HFF-Myc (cell line): ENCODE measurements at regions not wholly inside any gene's neighbourhood (a gene's known extent, or its start where the extent isn't known, plus 50 kb on each side); places are given as distances from the start of the nearest gene placed in this dataset.

ENCODE experiments used
- DNase-seq: peaks from one replicate; pipeline ENCODE4 v3.0.0-alpha.2; 2011; ENCODE audit warnings: low read depth; ENCODE audit errors: extremely low read depth
- H3K4me3 ChIP-seq: replicated peaks from 2 replicates; pipeline ENCODE4 v1.5.1; 2011; ENCODE audit warnings: low read depth, mild to moderate bottlenecking, control low read depth, low read length
- CTCF ChIP-seq: IDR thresholded peaks from 2 replicates; pipeline ENCODE4 v1.5.1; 2012; ENCODE audit warnings: mild to moderate bottlenecking, low read depth, low read length, control low read depth; ENCODE audit errors: missing control alignments

GRCh38 chr3:25313286-25313685 lies 114.8 kb upstream of the RARB start:
- no peak overlapping the region for H3K4me3 ChIP-seq
- no peak for TF ChIP-seq CTCF
- DNase-seq = no peak

GRCh38 chr3:25324954-25325655 lies 103.0 kb upstream of the RARB start:
- TF ChIP-seq CTCF = no peak
- DNase-seq = no peak
- H3K4me3 ChIP-seq = no peak overlapping the region

DNA sequence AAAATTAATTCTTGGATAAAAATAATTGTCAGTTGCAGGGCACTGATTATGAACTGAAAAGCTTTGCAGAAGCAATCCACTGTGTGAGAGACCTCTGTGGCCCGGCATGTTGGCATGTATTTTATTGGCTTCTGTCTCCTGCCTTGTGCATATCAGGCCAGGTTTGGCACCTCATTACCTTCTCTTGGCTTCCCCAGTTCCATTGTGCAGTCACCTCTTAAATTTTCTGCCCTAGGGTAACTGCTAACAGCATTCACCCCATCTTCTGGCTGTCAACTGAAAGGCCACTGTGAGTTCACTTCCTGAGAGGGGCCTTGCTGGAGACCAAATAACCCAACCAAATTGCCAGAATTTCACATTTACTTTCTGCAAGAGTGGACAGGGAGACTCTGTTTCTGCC lies 92.7 kb upstream of the RARB start:
- no peak for TF ChIP-seq CTCF
- H3K4me3 ChIP-seq = no peak overlapping the region
- DNase-seq = no peak

DNA sequence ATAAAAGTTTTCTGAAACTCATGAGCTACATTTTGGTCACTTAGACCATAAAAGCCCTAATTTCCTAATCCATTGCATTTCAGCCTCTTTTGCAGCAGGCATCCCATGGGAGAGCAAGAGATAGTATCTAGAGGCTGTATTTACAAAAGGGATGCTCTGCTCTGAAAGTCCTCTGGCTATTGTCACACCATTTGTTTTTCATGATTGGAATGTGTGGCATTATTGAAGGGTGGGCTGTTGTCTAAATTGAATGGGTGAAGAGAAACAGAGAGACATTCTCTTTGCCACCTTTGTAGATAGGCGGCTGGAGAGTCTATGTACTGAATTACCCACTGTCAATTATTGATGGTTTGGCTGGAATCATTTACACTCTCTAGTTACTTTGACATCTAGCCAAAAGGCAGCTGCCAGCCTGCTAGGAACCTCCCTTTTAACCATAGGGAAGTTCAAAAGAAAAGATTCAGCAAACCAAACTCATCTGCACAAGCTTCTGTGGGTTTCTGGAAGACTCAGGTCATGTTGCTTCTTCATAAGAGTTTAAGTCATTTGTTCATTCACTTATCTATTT lies 89.8 kb upstream of the RARB start:
- no peak for DNase-seq
- H3K4me3 ChIP-seq = no peak overlapping the region
- no peak for TF ChIP-seq CTCF

DNA sequence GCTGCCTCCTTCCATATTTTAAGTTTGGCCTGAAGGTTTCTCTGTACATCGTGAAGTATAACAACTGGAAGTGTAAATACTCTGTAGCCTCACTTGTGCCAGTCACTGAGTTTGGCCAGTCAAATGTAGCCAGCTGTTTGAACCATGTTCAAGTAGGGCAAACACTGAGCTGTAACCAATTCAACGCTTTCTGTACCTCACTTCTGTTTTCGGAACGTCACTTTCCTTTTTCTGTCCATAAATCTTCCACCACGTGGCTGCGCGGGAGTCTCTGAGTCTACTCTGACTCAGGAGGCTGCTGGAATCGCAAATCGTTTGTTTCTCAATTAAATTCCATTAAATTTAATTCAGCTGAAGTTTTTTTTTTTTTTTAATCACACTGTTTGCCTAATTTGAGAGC lies 88.8 kb upstream of the RARB start:
- no peak for TF ChIP-seq CTCF
- no peak overlapping the region for H3K4me3 ChIP-seq
- DNase-seq = no peak

DNA sequence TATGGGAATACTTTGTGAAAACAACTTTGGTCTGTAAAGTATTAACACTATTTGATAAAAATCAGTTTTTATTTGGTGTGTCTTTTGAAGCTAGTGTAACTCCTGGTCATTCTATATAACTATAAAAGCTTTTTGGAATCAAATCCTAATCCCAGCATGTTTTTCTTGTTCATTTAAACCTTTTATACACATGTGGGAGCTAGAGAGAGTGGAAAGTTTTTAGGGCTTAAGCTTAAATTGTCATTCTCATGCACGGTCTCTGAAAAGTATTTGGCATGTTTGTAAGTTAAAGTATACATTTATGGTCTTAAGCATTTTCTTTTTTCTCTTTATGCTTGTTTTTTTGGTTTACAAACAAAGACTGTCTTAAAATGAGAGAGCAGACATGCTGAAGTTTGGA lies 83.4 kb upstream of the RARB start:
- no peak overlapping the region for H3K4me3 ChIP-seq
- DNase-seq = no peak
- no peak for TF ChIP-seq CTCF

GRCh38 chr3:25349095-25349494 lies 79.0 kb upstream of the RARB start:
- DNase-seq = no peak
- no peak for TF ChIP-seq CTCF
- no peak overlapping the region for H3K4me3 ChIP-seq
